ENCODE measurements at regions not wholly inside any gene's neighbourhood (a gene's known extent, or its start where the extent isn't known, plus 50 kb on each side); places are given as distances from the start of the nearest gene placed in this dataset.
"Not testable (repeated sequence)": the region's sequence is repeated elsewhere in the genome, so short reads cannot be mapped to it uniquely, and the experiment has no call there.

GRCh38 chr4:36590343-36590742, 308.9 kb downstream of the DTHD1 start:
- DNase-seq (ENCODE audit: low read depth): no peak

- no peak for DNase-seq (ENCODE audit: low read depth)
Measured at GRCh38 chr4:36601864-36602495, 320.6 kb downstream of the DTHD1 start.

GRCh38 chr4:36609661-36610060, 328.2 kb downstream of the DTHD1 start:
- DNase-seq (ENCODE audit: low read depth): no peak

- DNase-seq (ENCODE audit: low read depth): no peak
Measured at GRCh38 chr4:36610628-36611027, 329.2 kb downstream of the DTHD1 start.

- DNase-seq (ENCODE audit: low read depth): not testable (repeated sequence)
Measured at GRCh38 chr4:36613142-36613541, 331.7 kb downstream of the DTHD1 start.

- no peak for DNase-seq (ENCODE audit: low read depth)
Measured at GRCh38 chr4:36614011-36614410, 332.6 kb downstream of the DTHD1 start.

- DNase-seq (ENCODE audit: low read depth): no peak
Measured at GRCh38 chr4:36618102-36618501, 336.7 kb downstream of the DTHD1 start.

- DNase-seq (ENCODE audit: low read depth): no peak
Measured at GRCh38 chr4:36624030-36624429, 342.6 kb downstream of the DTHD1 start.

- DNase-seq (ENCODE audit: low read depth): no peak
Measured at GRCh38 chr4:36638273-36638811, 356.9 kb downstream of the DTHD1 start.

- no peak for DNase-seq (ENCODE audit: low read depth)
Measured at GRCh38 chr4:36640876-36641275, 359.5 kb downstream of the DTHD1 start.

- DNase-seq (ENCODE audit: low read depth): no peak
Measured at GRCh38 chr4:36651253-36651652, 369.8 kb downstream of the DTHD1 start.

- no peak for DNase-seq (ENCODE audit: low read depth)
Measured at GRCh38 chr4:36652857-36653256, 371.4 kb downstream of the DTHD1 start.

GRCh38 chr4:36665985-36666527, 384.6 kb downstream of the DTHD1 start:
- no peak for DNase-seq (ENCODE audit: low read depth)

GRCh38 chr4:36675436-36675835, 394.0 kb downstream of the DTHD1 start:
- no peak for DNase-seq (ENCODE audit: low read depth)

GRCh38 chr4:36676139-36677050, 395.0 kb downstream of the DTHD1 start:
- DNase-seq (ENCODE audit: low read depth): no peak

- DNase-seq (ENCODE audit: low read depth): no peak
Measured at GRCh38 chr4:36677112-36677511, 395.7 kb downstream of the DTHD1 start.

GRCh38 chr4:36677874-36678273, 396.5 kb downstream of the DTHD1 start:
- DNase-seq (ENCODE audit: low read depth): no peak

GRCh38 chr4:36687681-36688080, 406.3 kb downstream of the DTHD1 start:
- DNase-seq (ENCODE audit: low read depth): no peak

- no peak for DNase-seq (ENCODE audit: low read depth)
Measured at GRCh38 chr4:36692586-36692985, 411.2 kb downstream of the DTHD1 start.

GRCh38 chr4:36702245-36702644, 420.8 kb downstream of the DTHD1 start:
- DNase-seq (ENCODE audit: low read depth): no peak

- no peak for DNase-seq (ENCODE audit: low read depth)
Measured at GRCh38 chr4:36704289-36704688, 422.9 kb downstream of the DTHD1 start.

- DNase-seq (ENCODE audit: low read depth): no peak
Measured at GRCh38 chr4:36709991-36710390, 428.6 kb downstream of the DTHD1 start.

- no peak for DNase-seq (ENCODE audit: low read depth)
Measured at GRCh38 chr4:36712013-36712412, 430.6 kb downstream of the DTHD1 start.

Data from activated gamma-delta T cell treated with anti-CD3 and anti-CD28 coated beads, Interleukin-2, amount 50 U/mL, for 16 hours (primary cell).